Large intestine (tissue), 3 donors: ENCODE measurements at regions not wholly inside any gene's neighbourhood (a gene's known extent, or its start where the extent isn't known, plus 50 kb on each side); places are given as distances from the start of the nearest gene placed in this dataset.

ENCODE experiments used
- DNase-seq, 2 donors: peaks; one replicate each; pipeline versions ENCODE4 v3.0.0 to v3.0.0-alpha.2; 2013
- H3K27ac ChIP-seq: one replicate; pipeline ENCODE4 v1.5.1; 2013; ENCODE audit warnings: low read length
- H3K27me3 ChIP-seq: 2 replicates; pipeline ENCODE4 v1.6.1; 2013; ENCODE audit warnings: low read length; ENCODE audit not compliant: control insufficient read depth, insufficient read depth
- H3K36me3 ChIP-seq: 2 replicates; pipeline ENCODE4 v1.6.1; 2013; ENCODE audit warnings: low read length; ENCODE audit not compliant: control insufficient read depth, insufficient read depth
- H3K4me1 ChIP-seq: one replicate; pipeline ENCODE4 v1.6.1; 2013; ENCODE audit warnings: low read length; ENCODE audit not compliant: control insufficient read depth, insufficient read depth
- H3K4me3 ChIP-seq: one replicate; pipeline ENCODE4 v1.5.1; 2013; ENCODE audit warnings: low read length
- H3K9me3 ChIP-seq: one replicate; pipeline ENCODE4 v1.6.1; 2013; ENCODE audit warnings: mild to moderate bottlenecking, low read depth, low read length, moderate library complexity; ENCODE audit not compliant: control insufficient read depth
- WGBS: methylation state at CpG from one replicate; pipeline ENCODE4 v1.1.5; 2013; ENCODE audit warnings: low lambda C conversion rate; ENCODE audit not compliant: insufficient coverage; 5-methylcytosine and 5-hydroxymethylcytosine counted together

GRCh38 chr22:47236718-47237117 is 474.3 kb downstream of the TBC1D22A start:
- Histone ChIP-seq H3K27ac (no peak overlapping the region), H3K9me3 (no peaks in the 10 kb centered on the region), H3K36me3 (no peaks in the 10 kb centered on the region), H3K27me3 (no peaks in the 10 kb centered on the region), H3K4me3 (no peak overlapping the region), H3K4me1 (no peaks in the 10 kb centered on the region)
- DNase-seq: no peak
- WGBS: no CpG with 5 or more reads among the region's 1 CpG

DNA sequence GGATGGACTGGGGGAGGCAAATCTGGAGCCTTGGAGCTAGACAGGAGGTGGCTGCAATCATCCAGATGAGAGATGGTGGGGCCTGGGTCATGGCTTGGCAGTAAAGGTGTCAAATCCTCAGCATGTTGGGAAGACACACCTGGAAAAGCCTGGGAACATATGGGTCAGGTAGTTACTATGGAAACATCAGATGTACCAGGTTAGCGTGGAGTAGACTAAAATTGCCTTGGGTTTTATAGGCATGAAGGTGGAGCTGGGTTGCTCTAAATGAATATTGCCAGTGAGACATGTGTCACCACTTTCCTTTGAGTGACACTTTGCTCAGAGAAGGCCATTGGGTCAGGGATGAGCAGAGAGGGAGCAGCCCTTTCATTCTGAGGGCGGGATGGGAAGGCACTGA is 473.7 kb downstream of the TBC1D22A start:
- no CpG with 5 or more reads among the region's 2 CpGs for WGBS
- no peak for DNase-seq

GRCh38 chr22:47233316-47234243 is 471.1 kb downstream of the TBC1D22A start:
- Histone ChIP-seq H3K27me3 (no peaks in the 10 kb centered on the region), H3K27ac (no peak overlapping the region), H3K4me1 (no peaks in the 10 kb centered on the region), H3K4me3 (no peak overlapping the region), H3K9me3 (no peaks in the 10 kb centered on the region), H3K36me3 (no peaks in the 10 kb centered on the region)
- WGBS: no CpG with 5 or more reads among the region's 9 CpGs
- no peak for DNase-seq

More for the DNA sequence above, 473.7 kb downstream of the TBC1D22A start:
- no peaks in the 10 kb centered on the region for H3K9me3 ChIP-seq
- no peak overlapping the region for H3K4me3 ChIP-seq
- H3K27me3 ChIP-seq: no peaks in the 10 kb centered on the region
- no peaks in the 10 kb centered on the region for H3K4me1 ChIP-seq
- no peaks in the 10 kb centered on the region for H3K36me3 ChIP-seq
- no peak overlapping the region for H3K27ac ChIP-seq

DNA sequence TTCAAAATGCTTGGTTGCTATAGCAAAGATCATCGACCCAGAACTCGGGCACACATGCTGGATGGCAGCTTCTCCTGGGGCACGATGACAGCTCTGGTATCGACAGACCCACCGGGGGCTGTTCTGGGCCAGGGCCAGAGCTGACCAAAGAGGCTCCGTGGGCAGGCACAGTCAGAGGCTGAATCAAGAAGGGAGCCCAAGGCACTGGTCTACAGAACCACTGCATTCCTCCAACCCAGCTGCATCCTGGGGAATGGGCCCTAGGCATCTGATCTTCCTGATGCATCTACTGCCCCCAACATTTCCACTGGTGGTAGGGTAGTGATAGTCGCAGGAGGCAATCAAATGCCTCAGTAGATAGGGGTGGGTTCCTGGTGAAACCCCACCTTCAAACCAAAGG is 470.3 kb downstream of the TBC1D22A start:
- Histone ChIP-seq H3K36me3 (no peaks in the 10 kb centered on the region), H3K27me3 (no peaks in the 10 kb centered on the region), H3K9me3 (no peaks in the 10 kb centered on the region), H3K4me1 (no peaks in the 10 kb centered on the region), H3K27ac (no peak overlapping the region), H3K4me3 (no peak overlapping the region)
- DNase-seq: no peak
- WGBS: no CpG with 5 or more reads among the region's 7 CpGs

DNA sequence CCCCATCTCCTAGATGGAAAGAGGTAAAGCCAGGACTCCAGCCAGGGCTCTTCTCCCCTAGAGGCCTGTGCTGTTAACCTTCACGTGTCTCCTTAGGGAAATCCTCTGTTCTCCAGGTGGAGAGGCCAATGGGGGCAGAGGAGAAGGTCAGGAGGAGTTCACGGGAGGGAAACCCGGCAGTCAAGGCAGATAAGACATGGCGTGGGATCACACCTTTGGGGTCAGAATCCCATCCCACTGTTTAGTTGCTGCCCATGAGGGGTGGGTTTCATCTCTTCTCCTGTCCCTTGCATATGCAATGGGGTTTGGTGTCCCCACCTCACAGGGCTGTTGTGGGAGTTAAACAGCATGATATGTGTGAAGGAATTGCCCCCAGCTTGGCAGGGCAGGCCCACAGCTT is 469.7 kb downstream of the TBC1D22A start:
- no peaks in the 10 kb centered on the region for H3K36me3 ChIP-seq
- no peaks in the 10 kb centered on the region for H3K27me3 ChIP-seq
- DNase-seq: no peak
- WGBS: no CpG with 5 or more reads among the region's 4 CpGs
- no peaks in the 10 kb centered on the region for H3K9me3 ChIP-seq
- H3K27ac ChIP-seq: no peak overlapping the region
- H3K4me3 ChIP-seq: no peak overlapping the region
- no peaks in the 10 kb centered on the region for H3K4me1 ChIP-seq

DNA sequence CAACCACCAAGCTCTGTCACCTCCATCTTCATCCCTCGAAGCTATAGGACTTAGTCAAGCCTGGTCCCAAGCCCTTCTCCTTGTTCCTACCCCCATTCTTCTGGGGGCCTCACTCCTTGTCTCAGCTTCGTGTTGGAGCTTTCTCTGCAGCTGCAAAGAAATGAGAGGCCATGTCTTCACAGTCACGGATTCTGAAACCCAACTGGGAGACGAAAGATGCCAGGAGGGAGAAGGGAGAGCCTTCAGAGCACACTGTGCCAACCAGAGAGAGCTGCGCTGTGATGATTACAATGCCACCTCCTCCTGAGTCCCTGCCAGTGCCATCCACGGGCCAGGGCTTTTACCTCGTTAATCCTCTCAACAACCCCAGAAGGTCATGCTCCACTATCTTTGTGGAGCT is 469.3 kb downstream of the TBC1D22A start:
- WGBS: no CpG with 5 or more reads among the region's 7 CpGs
- Histone ChIP-seq H3K36me3 (no peaks in the 10 kb centered on the region), H3K9me3 (no peaks in the 10 kb centered on the region), H3K27ac (no peak overlapping the region), H3K4me3 (no peak overlapping the region), H3K4me1 (no peaks in the 10 kb centered on the region), H3K27me3 (no peaks in the 10 kb centered on the region)
- DNase-seq: no peak

- Histone ChIP-seq H3K27me3 (no peaks in the 10 kb centered on the region), H3K27ac (no peak overlapping the region), H3K36me3 (no peaks in the 10 kb centered on the region), H3K4me1 (no peaks in the 10 kb centered on the region), H3K4me3 (no peak overlapping the region), H3K9me3 (no peaks in the 10 kb centered on the region)
- DNase-seq: no peak
- 93% methylated on average over 3 of the region's 5 CpGs for WGBS
These were observed 468.3 kb downstream of the TBC1D22A start for GRCh38 chr22:47230741-47231140.

DNA sequence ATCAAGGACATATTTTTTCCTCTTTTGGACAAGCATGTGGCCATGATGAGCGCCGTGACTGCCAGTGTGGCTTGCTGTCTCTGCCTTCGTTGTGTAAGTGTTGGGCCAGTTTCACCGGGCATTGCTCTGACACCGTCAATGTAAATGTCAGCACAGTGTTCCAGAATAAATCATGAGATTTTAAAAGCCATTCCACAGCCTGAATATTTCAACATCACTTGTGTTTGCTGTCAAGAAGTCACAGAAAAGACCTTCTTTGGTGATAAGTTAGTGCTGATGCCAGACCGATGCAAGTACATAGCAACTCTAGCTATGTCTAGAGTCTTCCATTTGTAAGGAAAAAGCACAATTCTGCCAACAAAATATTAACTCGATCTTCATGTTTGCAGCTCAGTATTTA is 467.8 kb downstream of the TBC1D22A start:
- Histone ChIP-seq H3K4me1 (no peaks in the 10 kb centered on the region), H3K9me3 (no peaks in the 10 kb centered on the region), H3K27me3 (no peaks in the 10 kb centered on the region), H3K27ac (no peak overlapping the region), H3K36me3 (no peaks in the 10 kb centered on the region), H3K4me3 (no peak overlapping the region)
- WGBS: no CpG with 5 or more reads among the region's 7 CpGs
- no peak for DNase-seq

DNA sequence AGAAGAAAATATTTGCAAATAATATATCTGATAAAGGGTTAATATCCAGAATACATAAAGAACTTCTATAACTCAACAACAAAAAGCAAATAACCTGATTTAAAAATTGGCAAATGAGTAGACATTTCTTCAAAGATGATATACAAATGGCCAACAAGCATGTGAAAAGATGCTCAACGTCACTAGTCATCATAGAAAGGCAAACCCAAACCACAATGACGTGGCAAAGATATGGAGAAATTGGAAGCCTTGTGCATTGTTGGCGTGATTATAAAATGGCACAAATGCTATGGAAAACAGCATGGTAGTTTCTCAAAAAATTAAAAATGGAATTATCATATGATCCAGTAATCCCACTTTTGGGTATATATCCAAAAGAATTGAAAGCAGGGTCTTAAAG is 466.3 kb downstream of the TBC1D22A start:
- H3K27me3 ChIP-seq: no peaks in the 10 kb centered on the region

GRCh38 chr22:47225931-47226633 is 463.6 kb downstream of the TBC1D22A start:
- DNase-seq: no peak
- no peaks in the 10 kb centered on the region for H3K36me3 ChIP-seq
- H3K27me3 ChIP-seq: no peaks in the 10 kb centered on the region
- no peak overlapping the region for H3K4me3 ChIP-seq
- H3K9me3 ChIP-seq: no peaks in the 10 kb centered on the region
- WGBS: no CpG with 5 or more reads among the region's 15 CpGs
- H3K4me1 ChIP-seq: no peaks in the 10 kb centered on the region
- no peak overlapping the region for H3K27ac ChIP-seq

More for the DNA sequence above, 466.3 kb downstream of the TBC1D22A start:
- H3K4me1 ChIP-seq: no peaks in the 10 kb centered on the region
- no peak overlapping the region for H3K4me3 ChIP-seq
- no peak overlapping the region for H3K27ac ChIP-seq
- H3K9me3 ChIP-seq: no peaks in the 10 kb centered on the region
- 70% methylated on average over 2 of the region's 3 CpGs for WGBS
- no peak for DNase-seq
- no peaks in the 10 kb centered on the region for H3K36me3 ChIP-seq
